LHCN-M2 (cell line): ENCODE measurements at regions not wholly inside any gene's neighbourhood (a gene's known extent, or its start where the extent isn't known, plus 50 kb on each side); places are given as distances from the start of the nearest gene placed in this dataset.
"Not testable (repeated sequence)": the region's sequence is repeated elsewhere in the genome, so short reads cannot be mapped to it uniquely, and the experiment has no call there.

Experiments
- DNase-seq: peaks from one replicate; pipeline ENCODE4 v3.0.0-alpha.2; 2012; ENCODE audit warnings: low read depth

- no peak for DNase-seq
Observed at GRCh38 chr15:92705764-92706163, 50.2 kb upstream of the FAM174B start.

GRCh38 chr15:92706201-92706600, 50.6 kb upstream of the FAM174B start:
- DNase-seq = no peak

GRCh38 chr15:92707880-92708551, 52.4 kb upstream of the FAM174B start:
- DNase-seq = no peak

- DNase-seq = no peak
Observed at GRCh38 chr15:92708635-92709034, 53.1 kb upstream of the FAM174B start.

GRCh38 chr15:92709110-92709790, 53.7 kb upstream of the FAM174B start:
- no peak for DNase-seq

GRCh38 chr15:92711457-92711831, 55.9 kb upstream of the FAM174B start:
- no peak for DNase-seq

GRCh38 chr15:92714077-92714476, 58.5 kb upstream of the FAM174B start:
- peak; percentile 60 for DNase-seq

- DNase-seq = peak; percentile 72
Observed at GRCh38 chr15:92714477-92715401, 59.2 kb upstream of the FAM174B start.

- no peak for DNase-seq
Observed at GRCh38 chr15:92715758-92716157, 60.2 kb upstream of the FAM174B start.

- DNase-seq = peak; percentile 36
Observed at GRCh38 chr15:92719021-92719420, 63.4 kb upstream of the FAM174B start.

GRCh38 chr15:92724144-92724543, 68.6 kb upstream of the FAM174B start:
- no peak for DNase-seq

GRCh38 chr15:92725171-92725570, 69.6 kb upstream of the FAM174B start:
- no peak for DNase-seq

GRCh38 chr15:92728266-92728665, 72.7 kb upstream of the FAM174B start:
- DNase-seq = no peak

GRCh38 chr15:92733090-92733933, 77.7 kb upstream of the FAM174B start:
- DNase-seq = no peak

- DNase-seq = no peak
Observed at GRCh38 chr15:92733934-92734521, 78.5 kb upstream of the FAM174B start.

- DNase-seq = not testable (repeated sequence)
Observed at GRCh38 chr15:92739246-92739645, 83.7 kb upstream of the FAM174B start.

- DNase-seq = no peak
Observed at GRCh38 chr15:92745845-92746271, 90.3 kb upstream of the FAM174B start.

- DNase-seq = peak; percentile 4
Observed at GRCh38 chr15:92747047-92747446, 91.5 kb upstream of the FAM174B start.

GRCh38 chr15:92749216-92749615, 93.6 kb upstream of the FAM174B start:
- peak; percentile 2 for DNase-seq

- DNase-seq = no peak
Observed at GRCh38 chr15:92749946-92750345, 94.4 kb upstream of the FAM174B start.

- no peak for DNase-seq
Observed at GRCh38 chr15:92751528-92751927, 96.0 kb upstream of the FAM174B start.
